ENCODE measurements at regions not wholly inside any gene's neighbourhood (a gene's known extent, or its start where the extent isn't known, plus 50 kb on each side); places are given as distances from the start of the nearest gene placed in this dataset.

DNA sequence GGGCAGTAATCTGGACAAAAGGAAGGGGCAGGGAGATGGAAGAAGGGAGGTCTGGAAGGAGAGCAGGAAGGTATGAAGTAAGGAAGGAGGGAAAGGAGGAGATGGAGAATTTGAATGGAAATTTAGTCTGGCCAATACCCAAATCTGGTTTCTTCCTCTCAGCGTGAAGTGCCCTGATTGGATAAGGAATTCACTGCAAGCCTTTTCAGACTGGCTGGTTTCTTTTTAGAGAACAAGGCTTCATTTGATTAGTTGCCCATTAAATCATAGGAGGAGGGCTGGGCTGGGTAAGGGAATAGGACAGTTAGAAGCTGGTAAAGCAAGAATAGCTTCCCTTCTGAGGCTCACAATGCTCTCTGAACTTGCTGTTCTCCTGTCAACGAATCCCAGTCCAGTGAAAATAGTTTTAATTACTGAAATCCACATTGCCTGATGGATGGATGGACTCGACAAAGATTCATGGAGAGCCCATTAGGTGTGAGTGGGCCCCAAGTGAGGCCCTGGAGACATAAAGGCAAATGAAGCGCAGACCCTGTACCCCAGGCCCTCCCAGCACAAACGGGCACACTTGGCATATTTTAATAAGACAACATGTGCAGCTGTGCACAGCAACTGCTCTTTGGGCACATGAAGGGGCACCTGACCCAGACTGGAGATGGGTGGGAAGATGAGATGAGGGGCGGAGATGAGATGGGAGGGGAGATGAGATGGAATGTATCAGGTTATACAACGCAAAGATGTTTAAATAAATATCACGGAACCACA lies 347.1 kb upstream of the GATB start:
- Histone ChIP-seq H3K9me3 (ENCODE audit: low read length) (no peaks in the 10 kb centered on the region), H3K27ac (ENCODE audit: low read depth, low read length) (no peak overlapping the region), H3K4me1 (ENCODE audit: insufficient read depth, low read length) (peaks cover 29% of the 10 kb centered on the region), H3K4me3 (ENCODE audit: low read depth in 1 of 2, low read length in 2 of 2) (no peak overlapping the region), H3K36me3 (ENCODE audit: insufficient read depth, low read length) (no peaks in the 10 kb centered on the region), H3K27me3 (ENCODE audit: control insufficient read depth in 1 of 2, insufficient read depth in 2 of 2, low read length in 2 of 2) (no peaks in the 10 kb centered on the region), H3K9ac (ENCODE audit: low read length) (no peak overlapping the region)

GRCh38 chr4:152106781-152107321 lies 346.0 kb upstream of the GATB start:
- Histone ChIP-seq H3K36me3 (ENCODE audit: insufficient read depth, low read length) (no peaks in the 10 kb centered on the region), H3K27ac (ENCODE audit: low read depth, low read length) (no peak overlapping the region), H3K9me3 (ENCODE audit: low read length) (no peaks in the 10 kb centered on the region), H3K4me1 (ENCODE audit: insufficient read depth, low read length) (peaks cover 29% of the 10 kb centered on the region), H3K9ac (ENCODE audit: low read length) (no peak overlapping the region), H3K27me3 (ENCODE audit: control insufficient read depth in 1 of 2, insufficient read depth in 2 of 2, low read length in 2 of 2) (no peaks in the 10 kb centered on the region), H3K4me3 (ENCODE audit: low read depth in 1 of 2, low read length in 2 of 2) (no peak overlapping the region)

DNA sequence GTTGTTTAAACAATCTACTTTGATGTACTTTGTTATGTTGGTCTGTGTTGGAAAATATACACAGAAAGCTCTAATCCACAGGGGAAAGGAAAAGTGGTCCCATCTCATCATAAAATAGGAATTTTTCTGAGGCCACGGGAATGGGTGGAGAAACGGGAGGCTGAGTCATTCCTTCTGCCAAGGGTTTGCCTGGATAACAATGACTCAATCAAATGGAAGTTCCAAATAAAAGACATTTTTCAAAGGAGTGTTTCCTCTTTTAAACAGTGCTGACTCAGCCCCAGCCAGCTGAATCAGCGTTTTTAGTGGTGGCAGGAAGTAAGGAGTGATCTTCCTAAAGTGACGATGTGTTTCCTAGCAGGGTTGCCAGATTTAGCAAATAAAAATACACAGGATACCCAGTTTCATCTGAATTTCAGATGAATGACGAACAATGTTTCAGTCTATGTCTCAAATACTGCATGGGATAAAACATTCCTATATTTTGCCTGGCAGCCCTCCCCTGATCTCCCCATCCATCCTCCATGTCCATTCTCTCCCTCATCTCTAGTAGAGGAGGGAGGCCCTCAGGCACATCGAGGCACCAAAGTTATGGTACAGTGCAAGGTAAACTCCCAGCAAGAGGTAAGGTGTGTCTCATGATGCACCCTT lies 345.4 kb upstream of the GATB start:
- H3K4me1 ChIP-seq (ENCODE audit: insufficient read depth, low read length), result peaks cover 29% of the 10 kb centered on the region
- no peaks in the 10 kb centered on the region for H3K9me3 ChIP-seq (ENCODE audit: low read length)
- H3K4me3 ChIP-seq (ENCODE audit: low read depth in 1 of 2, low read length in 2 of 2), result no peak overlapping the region
- H3K36me3 ChIP-seq (ENCODE audit: insufficient read depth, low read length), result no peaks in the 10 kb centered on the region
- H3K9ac ChIP-seq (ENCODE audit: low read length), result no peak overlapping the region
- H3K27me3 ChIP-seq (ENCODE audit: control insufficient read depth in 1 of 2, insufficient read depth in 2 of 2, low read length in 2 of 2), result no peaks in the 10 kb centered on the region
- no peak overlapping the region for H3K27ac ChIP-seq (ENCODE audit: low read depth, low read length)

GRCh38 chr4:152104901-152105357 lies 344.1 kb upstream of the GATB start:
- no peaks in the 10 kb centered on the region for H3K27me3 ChIP-seq (ENCODE audit: control insufficient read depth in 1 of 2, insufficient read depth in 2 of 2, low read length in 2 of 2)
- H3K27ac ChIP-seq (ENCODE audit: low read depth, low read length), result no peak overlapping the region
- H3K4me1 ChIP-seq (ENCODE audit: insufficient read depth, low read length), result peaks cover 25% of the 10 kb centered on the region
- H3K4me3 ChIP-seq (ENCODE audit: low read depth in 1 of 2, low read length in 2 of 2), result no peak overlapping the region
- H3K9me3 ChIP-seq (ENCODE audit: low read length), result no peaks in the 10 kb centered on the region
- H3K9ac ChIP-seq (ENCODE audit: low read length), result no peak overlapping the region
- no peaks in the 10 kb centered on the region for H3K36me3 ChIP-seq (ENCODE audit: insufficient read depth, low read length)

DNA sequence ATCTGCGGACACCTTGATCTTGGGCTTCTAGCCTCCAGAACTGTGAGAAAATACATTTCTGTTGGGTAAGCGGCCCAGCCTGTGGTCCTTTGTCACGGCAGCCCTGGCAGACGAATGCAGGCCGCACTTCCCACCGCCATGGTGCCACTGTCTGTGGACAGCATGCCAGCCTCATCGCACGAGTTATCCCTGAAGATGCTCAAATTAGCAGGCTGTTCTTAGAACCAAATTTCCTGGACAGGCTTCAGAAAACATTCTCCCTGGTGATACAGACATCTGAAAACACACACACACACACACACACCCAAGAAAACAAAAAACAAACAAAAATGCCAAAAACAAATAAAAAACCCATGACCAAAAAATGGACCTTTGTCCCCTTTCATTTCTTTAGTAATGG lies 343.5 kb upstream of the GATB start:
- Histone ChIP-seq H3K4me3 (ENCODE audit: low read depth in 1 of 2, low read length in 2 of 2) (no peak overlapping the region), H3K4me1 (ENCODE audit: insufficient read depth, low read length) (peaks cover 20% of the 10 kb centered on the region), H3K27ac (ENCODE audit: low read depth, low read length) (no peak overlapping the region), H3K36me3 (ENCODE audit: insufficient read depth, low read length) (no peaks in the 10 kb centered on the region), H3K9ac (ENCODE audit: low read length) (no peak overlapping the region), H3K27me3 (ENCODE audit: control insufficient read depth in 1 of 2, insufficient read depth in 2 of 2, low read length in 2 of 2) (no peaks in the 10 kb centered on the region), H3K9me3 (ENCODE audit: low read length) (no peaks in the 10 kb centered on the region)

DNA sequence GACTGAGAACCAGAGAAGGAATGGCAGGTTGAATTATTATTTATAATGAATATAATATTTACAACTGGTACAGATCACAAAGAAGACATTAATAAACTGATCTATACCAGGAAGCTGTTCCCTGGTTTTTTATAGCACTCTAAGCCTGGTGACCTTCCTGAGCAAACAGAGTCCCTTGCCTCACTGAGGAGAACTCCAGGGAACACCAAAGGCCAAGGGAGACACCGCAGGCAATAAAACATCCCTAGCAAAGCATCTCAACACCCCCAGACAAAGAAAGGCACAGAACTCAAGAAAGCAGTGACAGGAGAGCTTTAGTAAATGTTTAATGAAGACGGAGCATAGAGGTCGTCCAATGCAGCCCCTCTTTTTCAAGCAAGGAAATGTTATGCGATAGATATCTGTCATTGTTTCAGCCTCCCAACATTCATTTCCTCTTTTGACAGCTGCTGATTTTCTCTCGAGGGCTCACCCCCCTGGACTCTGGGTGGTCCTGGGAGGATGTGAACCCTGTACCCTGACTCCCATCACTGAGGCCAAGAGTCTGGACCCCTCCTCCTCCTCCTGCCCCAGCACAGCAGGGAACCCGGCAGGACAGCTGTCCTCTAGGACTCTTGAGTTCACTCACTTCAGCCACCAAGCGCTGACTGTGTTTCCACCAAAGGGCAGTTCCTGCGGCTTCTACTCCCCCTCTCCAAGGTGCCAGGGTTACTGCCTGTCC lies 342.5 kb upstream of the GATB start:
- Histone ChIP-seq H3K9ac (ENCODE audit: low read length) (no peak overlapping the region), H3K4me1 (ENCODE audit: insufficient read depth, low read length) (peaks cover 16% of the 10 kb centered on the region), H3K27me3 (ENCODE audit: control insufficient read depth in 1 of 2, insufficient read depth in 2 of 2, low read length in 2 of 2) (no peaks in the 10 kb centered on the region), H3K27ac (ENCODE audit: low read depth, low read length) (no peak overlapping the region), H3K4me3 (ENCODE audit: low read depth in 1 of 2, low read length in 2 of 2) (no peak overlapping the region), H3K9me3 (ENCODE audit: low read length) (no peaks in the 10 kb centered on the region), H3K36me3 (ENCODE audit: insufficient read depth, low read length) (no peaks in the 10 kb centered on the region)

- H3K4me3 ChIP-seq (ENCODE audit: low read depth in 1 of 2, low read length in 2 of 2), result no peak overlapping the region
- H3K9me3 ChIP-seq (ENCODE audit: low read length), result no peaks in the 10 kb centered on the region
- H3K27ac ChIP-seq (ENCODE audit: low read depth, low read length), result no peak overlapping the region
- no peaks in the 10 kb centered on the region for H3K27me3 ChIP-seq (ENCODE audit: control insufficient read depth in 1 of 2, insufficient read depth in 2 of 2, low read length in 2 of 2)
- H3K9ac ChIP-seq (ENCODE audit: low read length), result no peak overlapping the region
- H3K36me3 ChIP-seq (ENCODE audit: insufficient read depth, low read length), result no peaks in the 10 kb centered on the region
- peaks cover 16% of the 10 kb centered on the region for H3K4me1 ChIP-seq (ENCODE audit: insufficient read depth, low read length)
Measured at GRCh38 chr4:152102436-152103000, 341.7 kb upstream of the GATB start.

GRCh38 chr4:152101556-152102435 lies 341.0 kb upstream of the GATB start:
- no peak overlapping the region for H3K9ac ChIP-seq (ENCODE audit: low read length)
- H3K27ac ChIP-seq (ENCODE audit: low read depth, low read length), result no peak overlapping the region
- no peaks in the 10 kb centered on the region for H3K36me3 ChIP-seq (ENCODE audit: insufficient read depth, low read length)
- no peaks in the 10 kb centered on the region for H3K9me3 ChIP-seq (ENCODE audit: low read length)
- H3K4me1 ChIP-seq (ENCODE audit: insufficient read depth, low read length), result peaks cover 10% of the 10 kb centered on the region
- no peaks in the 10 kb centered on the region for H3K27me3 ChIP-seq (ENCODE audit: control insufficient read depth in 1 of 2, insufficient read depth in 2 of 2, low read length in 2 of 2)
- no peak overlapping the region for H3K4me3 ChIP-seq (ENCODE audit: low read depth in 1 of 2, low read length in 2 of 2)

DNA sequence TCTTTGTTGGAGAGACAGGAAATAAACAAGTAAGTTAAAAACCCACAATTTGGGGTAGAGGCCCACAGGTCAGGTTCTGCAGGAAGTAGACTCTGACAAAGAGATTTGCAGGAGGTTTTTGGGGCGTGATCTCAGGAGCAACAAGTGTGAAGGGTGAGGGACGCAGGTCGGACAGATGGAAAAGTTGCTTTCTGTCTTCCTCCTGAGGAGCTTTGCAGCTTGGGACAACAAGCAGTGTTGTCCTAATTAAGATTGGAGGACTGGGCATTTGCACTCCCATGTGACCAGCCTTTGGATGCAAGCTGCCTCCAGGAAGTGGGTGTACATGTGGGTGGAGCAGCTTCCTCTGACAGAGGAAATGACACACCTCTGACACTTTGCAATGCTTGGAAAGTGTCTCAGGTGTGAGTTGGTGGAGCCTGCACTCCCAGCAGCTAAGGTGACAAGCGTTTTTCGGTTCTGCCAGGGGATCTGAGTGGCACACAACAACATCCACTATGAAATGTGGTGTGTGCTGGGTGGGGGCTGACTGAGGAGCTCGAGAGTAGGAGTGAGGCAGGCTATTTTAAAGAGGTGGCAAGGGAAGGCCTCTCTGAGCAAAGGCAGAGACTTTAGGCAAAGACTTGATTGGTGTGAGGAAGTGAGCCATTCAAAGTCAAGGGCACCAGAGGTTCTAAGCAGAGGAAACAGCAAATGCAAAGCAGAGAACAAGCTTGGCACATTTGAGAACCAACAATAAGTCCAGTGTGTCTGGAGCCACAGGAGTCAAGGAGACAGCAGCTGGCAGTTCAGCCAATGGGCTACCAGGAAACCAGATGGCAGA lies 339.8 kb upstream of the GATB start:
- no peaks in the 10 kb centered on the region for H3K36me3 ChIP-seq (ENCODE audit: insufficient read depth, low read length)
- no peak overlapping the region for H3K4me3 ChIP-seq (ENCODE audit: low read depth in 1 of 2, low read length in 2 of 2)
- no peak overlapping the region for H3K27ac ChIP-seq (ENCODE audit: low read depth, low read length)
- H3K9ac ChIP-seq (ENCODE audit: low read length), result no peak overlapping the region
- no peaks in the 10 kb centered on the region for H3K9me3 ChIP-seq (ENCODE audit: low read length)
- H3K4me1 ChIP-seq (ENCODE audit: insufficient read depth, low read length), result peaks cover 7% of the 10 kb centered on the region
- no peaks in the 10 kb centered on the region for H3K27me3 ChIP-seq (ENCODE audit: control insufficient read depth in 1 of 2, insufficient read depth in 2 of 2, low read length in 2 of 2)

- Histone ChIP-seq H3K27me3 (ENCODE audit: control insufficient read depth in 1 of 2, insufficient read depth in 2 of 2, low read length in 2 of 2) (no peaks in the 10 kb centered on the region), H3K9ac (ENCODE audit: low read length) (no peak overlapping the region), H3K4me1 (ENCODE audit: insufficient read depth, low read length) (peaks cover 9% of the 10 kb centered on the region), H3K9me3 (ENCODE audit: low read length) (no peaks in the 10 kb centered on the region), H3K27ac (ENCODE audit: low read depth, low read length) (no peak overlapping the region), H3K36me3 (ENCODE audit: insufficient read depth, low read length) (no peaks in the 10 kb centered on the region), H3K4me3 (ENCODE audit: low read depth in 1 of 2, low read length in 2 of 2) (no peak overlapping the region)
Measured at GRCh38 chr4:152099981-152100378, 339.2 kb upstream of the GATB start.
